Ishikawa (cell line): ENCODE measurements at regions not wholly inside any gene's neighbourhood (a gene's known extent, or its start where the extent isn't known, plus 50 kb on each side); places are given as distances from the start of the nearest gene placed in this dataset.

Source experiments
- CEBPB ChIP-seq: IDR thresholded peaks from 2 replicates; pipeline ENCODE4 v1.6.1; 2012
- CREB1 ChIP-seq: IDR thresholded peaks from 2 replicates; pipeline ENCODE4 v1.6.1; 2012; ENCODE audit warnings: low read depth
- EGR1 ChIP-seq: IDR thresholded peaks from 2 replicates; pipeline ENCODE4 v1.6.1; 2012
- EP300 ChIP-seq: IDR thresholded peaks from 2 replicates; pipeline ENCODE4 v1.6.1; 2012; ENCODE audit warnings: borderline replicate concordance
- FOXM1 ChIP-seq: IDR thresholded peaks from 2 replicates; pipeline ENCODE4 v1.6.1; 2012; ENCODE audit warnings: low read depth, borderline replicate concordance
- MAX ChIP-seq: IDR thresholded peaks from 2 replicates; pipeline ENCODE4 v1.6.1; 2012
- NFIC ChIP-seq: IDR thresholded peaks from 2 replicates; pipeline ENCODE4 v1.6.1; 2012
- RAD21 ChIP-seq: IDR thresholded peaks from 2 replicates; pipeline ENCODE4 v1.6.1; 2012; ENCODE audit warnings: low read depth
- TAF1 ChIP-seq: IDR thresholded peaks from 2 replicates; pipeline ENCODE4 v1.6.1; 2012; ENCODE audit warnings: low read depth, mild to moderate bottlenecking
- TCF12 ChIP-seq: IDR thresholded peaks from 2 replicates; pipeline ENCODE4 v1.6.1; 2012; ENCODE audit warnings: low read depth
- TEAD4 ChIP-seq: IDR thresholded peaks from 2 replicates; pipeline ENCODE4 v1.6.1; 2012
- YY1 ChIP-seq: IDR thresholded peaks from 2 replicates; pipeline ENCODE4 v1.6.1; 2012; ENCODE audit warnings: low read depth
- ZBTB7A ChIP-seq: IDR thresholded peaks from 2 replicates; pipeline ENCODE4 v1.6.1; 2012; ENCODE audit warnings: low read depth
- TF ChIP-seq, protein P1 (sequence below): IDR thresholded peaks from 2 replicates; pipeline ENCODE4 v1.6.1; 2012; ENCODE audit warnings: low read depth, mild to moderate bottlenecking
- TF ChIP-seq, protein P2 (sequence below): IDR thresholded peaks from 2 replicates; pipeline ENCODE4 v1.6.1; 2012

- TF ChIP-seq TAF1 (no peak), EP300 (no peak), RAD21 (no peak), CEBPB (no peak), YY1 (no peak), TCF12 (no peak), FOXM1 (no peak), ZBTB7A (no peak), EGR1 (no peak), CREB1 (no peak)
- TF ChIP-seq, protein P1, sequence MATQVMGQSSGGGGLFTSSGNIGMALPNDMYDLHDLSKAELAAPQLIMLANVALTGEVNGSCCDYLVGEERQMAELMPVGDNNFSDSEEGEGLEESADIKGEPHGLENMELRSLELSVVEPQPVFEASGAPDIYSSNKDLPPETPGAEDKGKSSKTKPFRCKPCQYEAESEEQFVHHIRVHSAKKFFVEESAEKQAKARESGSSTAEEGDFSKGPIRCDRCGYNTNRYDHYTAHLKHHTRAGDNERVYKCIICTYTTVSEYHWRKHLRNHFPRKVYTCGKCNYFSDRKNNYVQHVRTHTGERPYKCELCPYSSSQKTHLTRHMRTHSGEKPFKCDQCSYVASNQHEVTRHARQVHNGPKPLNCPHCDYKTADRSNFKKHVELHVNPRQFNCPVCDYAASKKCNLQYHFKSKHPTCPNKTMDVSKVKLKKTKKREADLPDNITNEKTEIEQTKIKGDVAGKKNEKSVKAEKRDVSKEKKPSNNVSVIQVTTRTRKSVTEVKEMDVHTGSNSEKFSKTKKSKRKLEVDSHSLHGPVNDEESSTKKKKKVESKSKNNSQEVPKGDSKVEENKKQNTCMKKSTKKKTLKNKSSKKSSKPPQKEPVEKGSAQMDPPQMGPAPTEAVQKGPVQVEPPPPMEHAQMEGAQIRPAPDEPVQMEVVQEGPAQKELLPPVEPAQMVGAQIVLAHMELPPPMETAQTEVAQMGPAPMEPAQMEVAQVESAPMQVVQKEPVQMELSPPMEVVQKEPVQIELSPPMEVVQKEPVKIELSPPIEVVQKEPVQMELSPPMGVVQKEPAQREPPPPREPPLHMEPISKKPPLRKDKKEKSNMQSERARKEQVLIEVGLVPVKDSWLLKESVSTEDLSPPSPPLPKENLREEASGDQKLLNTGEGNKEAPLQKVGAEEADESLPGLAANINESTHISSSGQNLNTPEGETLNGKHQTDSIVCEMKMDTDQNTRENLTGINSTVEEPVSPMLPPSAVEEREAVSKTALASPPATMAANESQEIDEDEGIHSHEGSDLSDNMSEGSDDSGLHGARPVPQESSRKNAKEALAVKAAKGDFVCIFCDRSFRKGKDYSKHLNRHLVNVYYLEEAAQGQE = no peak
- TF ChIP-seq, protein P2, sequence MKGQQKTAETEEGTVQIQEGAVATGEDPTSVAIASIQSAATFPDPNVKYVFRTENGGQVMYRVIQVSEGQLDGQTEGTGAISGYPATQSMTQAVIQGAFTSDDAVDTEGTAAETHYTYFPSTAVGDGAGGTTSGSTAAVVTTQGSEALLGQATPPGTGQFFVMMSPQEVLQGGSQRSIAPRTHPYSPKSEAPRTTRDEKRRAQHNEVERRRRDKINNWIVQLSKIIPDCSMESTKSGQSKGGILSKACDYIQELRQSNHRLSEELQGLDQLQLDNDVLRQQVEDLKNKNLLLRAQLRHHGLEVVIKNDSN = no peak
These were observed 140.8 kb downstream of the IQUB start for GRCh38 chr7:123393623-123394022.

GRCh38 chr7:123372368-123372767 is 162.0 kb downstream of the IQUB start:
- no peak for TF ChIP-seq ZBTB7A
- no peak for TF ChIP-seq MAX

GRCh38 chr7:123367484-123368122 is 166.8 kb downstream of the IQUB start:
- TF ChIP-seq CEBPB (no peak), RAD21 (peak; percentile 69)

DNA sequence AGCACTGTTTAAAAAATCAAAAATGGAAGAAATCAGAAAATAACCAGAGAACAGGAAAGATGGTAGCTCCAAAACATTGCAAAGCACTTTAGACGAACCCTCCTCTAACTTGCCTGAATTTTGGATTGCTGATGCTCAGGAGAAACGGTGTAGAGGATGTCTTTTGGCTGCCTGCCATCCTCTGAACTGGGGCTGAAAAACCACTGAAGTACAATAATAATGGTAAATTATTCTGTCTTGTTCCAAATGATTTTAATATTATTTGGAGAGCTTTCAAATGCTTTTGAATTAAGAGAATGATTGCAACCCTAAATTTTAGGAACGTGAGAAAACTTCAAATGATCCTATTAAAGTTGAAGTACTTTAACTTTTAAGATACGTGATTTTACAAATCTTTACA is 167.3 kb upstream of the SLC13A1 start:
- TF ChIP-seq CREB1 = no peak
- TF ChIP-seq, protein P1 = no peak
- no peak for TF ChIP-seq EGR1
- TF ChIP-seq TEAD4 = no peak
- no peak for TF ChIP-seq FOXM1
- no peak for TF ChIP-seq RAD21
- TF ChIP-seq CEBPB = no peak
- no peak for TF ChIP-seq TCF12
- TF ChIP-seq, protein P2 = no peak
- no peak for TF ChIP-seq MAX
- TF ChIP-seq YY1 = no peak
- no peak for TF ChIP-seq TAF1
- no peak for TF ChIP-seq NFIC
- no peak for TF ChIP-seq ZBTB7A
- TF ChIP-seq EP300 = no peak

DNA sequence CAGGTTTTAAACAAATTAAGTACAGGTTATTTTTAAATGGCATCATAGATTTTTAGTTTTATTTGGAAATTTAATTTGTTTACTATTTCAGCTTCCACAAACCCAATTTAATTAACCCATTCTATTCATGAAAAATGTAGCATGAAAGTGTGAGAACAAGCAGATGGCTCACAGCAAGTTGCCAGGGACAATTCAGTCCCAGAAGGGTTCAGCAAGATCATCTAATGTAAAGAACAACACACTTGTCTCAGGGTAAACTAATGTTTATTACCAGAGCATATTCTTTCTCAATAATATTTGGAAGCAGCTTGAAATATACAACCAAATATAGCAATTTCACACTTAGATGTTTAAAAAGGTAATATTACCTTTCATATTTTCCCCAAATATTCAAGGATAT is 166.9 kb upstream of the SLC13A1 start:
- TF ChIP-seq, protein P2 = no peak
- TF ChIP-seq, protein P1 = no peak
- TF ChIP-seq TCF12 (no peak), NFIC (no peak), EGR1 (no peak)
